ENCODE measurements at regions not wholly inside any gene's neighbourhood (a gene's known extent, or its start where the extent isn't known, plus 50 kb on each side); places are given as distances from the start of the nearest gene placed in this dataset.

DNA sequence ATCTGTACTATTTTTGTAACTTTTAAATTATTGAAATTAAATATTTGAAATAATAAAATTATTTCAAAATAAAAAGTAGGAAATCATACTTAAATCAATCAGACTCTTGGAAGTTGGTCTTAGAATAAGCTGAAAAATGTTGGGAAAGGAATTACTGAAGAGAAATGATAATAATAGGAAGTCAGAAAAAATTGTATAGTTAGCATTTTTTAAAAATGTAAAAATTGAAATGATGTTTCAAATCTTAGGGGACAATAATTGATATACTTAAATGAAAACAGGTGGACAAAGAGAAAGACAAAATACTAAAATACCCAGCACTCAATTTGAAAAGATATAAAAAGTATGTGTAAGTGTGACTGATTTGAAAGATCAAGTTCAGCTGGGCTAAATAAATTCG lies 186.1 kb downstream of the BMP2 start:
- Histone ChIP-seq H3K18ac (ENCODE audit: low read depth in 1 of 2, low read length in 2 of 2) (no peak overlapping the region), H3K9ac (ENCODE audit: low read length) (no peak overlapping the region), H3K27me3 (ENCODE audit: control insufficient read depth in 1 of 2, insufficient read depth in 1 of 2, low read length in 2 of 2) (no peaks in the 10 kb centered on the region), H3K4me2 (ENCODE audit: low read length, poor library complexity, severe bottlenecking) (no peak overlapping the region), H3K4me1 (ENCODE audit: control insufficient read depth, insufficient read depth, low read depth, low read length) (no peaks in the 10 kb centered on the region), H3K4ac (ENCODE audit: low read depth in 1 of 2, low read length in 2 of 2) (no peak overlapping the region), H4K91ac (ENCODE audit: low read length) (no peak overlapping the region), H3K36me3 (ENCODE audit: control insufficient read depth in 1 of 2, insufficient read depth in 2 of 2, low read depth in 1 of 2, low read length in 2 of 2) (no peaks in the 10 kb centered on the region), H2BK12ac (ENCODE audit: low read length in 2 of 2) (no peak overlapping the region), H2AFZ (ENCODE audit: low read depth, low read length) (no peak overlapping the region), H2AK5ac (ENCODE audit: low read length, severe bottlenecking) (no peak overlapping the region), H4K8ac (ENCODE audit: low read length) (no peak overlapping the region), H3K27ac (ENCODE audit: low read length, poor library complexity, severe bottlenecking) (no peak overlapping the region), H3K79me1 (replicated peaks; ENCODE audit: low read length, poor library complexity, severe bottlenecking) (no peaks in the 10 kb centered on the region), H3K14ac (ENCODE audit: low read length in 2 of 2) (no peak overlapping the region), H3K9me3 (ENCODE audit: control insufficient read depth, low read length) (peaks cover 5% of the 10 kb centered on the region), H3K23ac (ENCODE audit: low read length in 2 of 2) (no peak overlapping the region), H2BK120ac (ENCODE audit: low read depth, low read length) (no peak overlapping the region), H2BK15ac (ENCODE audit: low read depth, poor library complexity, severe bottlenecking) (no peak overlapping the region), H3K4me3 (ENCODE audit: insufficient read depth in 1 of 2, low read depth in 1 of 2, low read length in 2 of 2) (no peak overlapping the region), H2BK5ac (ENCODE audit: low read depth, low read length, poor library complexity, severe bottlenecking) (no peak overlapping the region)
- WGBS, result no CpG with 5 or more reads among the region's 1 CpG
- DNase-seq, result no peak

DNA sequence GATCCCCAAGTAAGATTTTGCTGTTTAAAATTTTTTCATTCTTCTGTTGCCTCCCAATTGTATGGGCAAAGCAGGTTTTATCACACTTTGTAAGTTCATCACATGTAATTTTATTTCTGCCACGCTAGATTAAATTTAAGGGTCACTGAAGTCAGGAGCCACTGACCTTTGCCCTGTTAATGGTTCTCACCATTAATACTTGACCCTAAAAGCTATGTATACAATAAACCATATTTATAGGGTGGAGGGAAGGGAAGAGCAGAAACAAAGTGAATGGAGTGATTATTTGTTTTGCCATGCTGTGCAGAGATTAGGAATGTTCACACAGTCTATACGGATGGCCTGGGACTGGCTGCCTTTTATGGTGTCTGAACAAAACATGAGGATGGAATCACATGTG lies 186.7 kb downstream of the BMP2 start:
- no peak for DNase-seq
- Histone ChIP-seq H3K18ac (ENCODE audit: low read depth in 1 of 2, low read length in 2 of 2) (no peak overlapping the region), H3K4me2 (ENCODE audit: low read length, poor library complexity, severe bottlenecking) (no peak overlapping the region), H2BK120ac (ENCODE audit: low read depth, low read length) (no peak overlapping the region), H2AFZ (ENCODE audit: low read depth, low read length) (no peak overlapping the region), H3K4ac (ENCODE audit: low read depth in 1 of 2, low read length in 2 of 2) (no peak overlapping the region), H3K79me1 (replicated peaks; ENCODE audit: low read length, poor library complexity, severe bottlenecking) (no peaks in the 10 kb centered on the region), H3K27ac (ENCODE audit: low read length, poor library complexity, severe bottlenecking) (no peak overlapping the region), H4K8ac (ENCODE audit: low read length) (no peak overlapping the region), H3K14ac (ENCODE audit: low read length in 2 of 2) (no peak overlapping the region), H4K91ac (ENCODE audit: low read length) (no peak overlapping the region), H3K27me3 (ENCODE audit: control insufficient read depth in 1 of 2, insufficient read depth in 1 of 2, low read length in 2 of 2) (no peaks in the 10 kb centered on the region), H3K4me1 (ENCODE audit: control insufficient read depth, insufficient read depth, low read depth, low read length) (no peaks in the 10 kb centered on the region), H2BK12ac (ENCODE audit: low read length in 2 of 2) (no peak overlapping the region), H3K4me3 (ENCODE audit: insufficient read depth in 1 of 2, low read depth in 1 of 2, low read length in 2 of 2) (no peak overlapping the region), H3K9me3 (ENCODE audit: control insufficient read depth, low read length) (peaks cover 5% of the 10 kb centered on the region), H3K36me3 (ENCODE audit: control insufficient read depth in 1 of 2, insufficient read depth in 2 of 2, low read depth in 1 of 2, low read length in 2 of 2) (no peaks in the 10 kb centered on the region), H2BK15ac (ENCODE audit: low read depth, poor library complexity, severe bottlenecking) (no peak overlapping the region), H2AK5ac (ENCODE audit: low read length, severe bottlenecking) (no peak overlapping the region), H2BK5ac (ENCODE audit: low read depth, low read length, poor library complexity, severe bottlenecking) (no peak overlapping the region), H3K9ac (ENCODE audit: low read length) (no peak overlapping the region), H3K23ac (ENCODE audit: low read length in 2 of 2) (no peak overlapping the region)
- 57% methylated on average over 2 of the region's 2 CpGs for WGBS

DNA sequence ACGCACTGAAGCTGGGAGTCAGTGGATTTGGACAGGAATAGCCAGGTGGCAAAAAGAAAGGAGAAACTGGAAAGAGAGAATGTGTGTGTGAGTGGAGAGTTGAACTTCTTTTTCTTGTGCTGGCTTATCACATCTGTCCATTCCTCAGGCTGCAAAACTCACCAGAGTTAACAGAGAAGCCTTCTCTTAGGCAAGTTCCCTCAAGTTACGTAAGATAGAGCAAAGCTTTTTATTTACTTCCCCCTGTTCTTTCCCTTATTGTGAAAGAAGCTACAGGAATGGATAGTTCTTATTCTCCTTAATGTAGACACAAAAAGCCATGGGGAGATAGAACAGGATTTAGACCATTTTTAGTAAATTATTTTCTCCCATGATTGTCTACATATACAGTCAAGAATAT lies 188.6 kb downstream of the BMP2 start:
- no peak overlapping the region for H2BK5ac ChIP-seq (ENCODE audit: low read depth, low read length, poor library complexity, severe bottlenecking)
- H3K4me3 ChIP-seq (ENCODE audit: insufficient read depth in 1 of 2, low read depth in 1 of 2, low read length in 2 of 2), result no peak overlapping the region
- no peak overlapping the region for H3K18ac ChIP-seq (ENCODE audit: low read depth in 1 of 2, low read length in 2 of 2)
- H2BK15ac ChIP-seq (ENCODE audit: low read depth, poor library complexity, severe bottlenecking), result no peak overlapping the region
- WGBS, result 73% methylated on average over 1 of the region's 2 CpGs
- no peaks in the 10 kb centered on the region for H3K27me3 ChIP-seq (ENCODE audit: control insufficient read depth in 1 of 2, insufficient read depth in 1 of 2, low read length in 2 of 2)
- no peak overlapping the region for H3K9ac ChIP-seq (ENCODE audit: low read length)
- DNase-seq, result no peak
- H3K4ac ChIP-seq (ENCODE audit: low read depth in 1 of 2, low read length in 2 of 2), result no peak overlapping the region
- no peaks in the 10 kb centered on the region for H3K4me1 ChIP-seq (ENCODE audit: control insufficient read depth, insufficient read depth, low read depth, low read length)
- H2AFZ ChIP-seq (ENCODE audit: low read depth, low read length), result no peak overlapping the region
- no peak overlapping the region for H4K8ac ChIP-seq (ENCODE audit: low read length)
- H3K23ac ChIP-seq (ENCODE audit: low read length in 2 of 2), result no peak overlapping the region
- H2AK5ac ChIP-seq (ENCODE audit: low read length, severe bottlenecking), result no peak overlapping the region
- no peaks in the 10 kb centered on the region for H3K36me3 ChIP-seq (ENCODE audit: control insufficient read depth in 1 of 2, insufficient read depth in 2 of 2, low read depth in 1 of 2, low read length in 2 of 2)
- H3K79me1 ChIP-seq (replicated peaks; ENCODE audit: low read length, poor library complexity, severe bottlenecking), result no peaks in the 10 kb centered on the region
- H2BK120ac ChIP-seq (ENCODE audit: low read depth, low read length), result no peak overlapping the region
- H2BK12ac ChIP-seq (ENCODE audit: low read length in 2 of 2), result no peak overlapping the region
- H3K14ac ChIP-seq (ENCODE audit: low read length in 2 of 2), result no peak overlapping the region
- H4K91ac ChIP-seq (ENCODE audit: low read length), result no peak overlapping the region
- H3K9me3 ChIP-seq (ENCODE audit: control insufficient read depth, low read length), result peaks cover 5% of the 10 kb centered on the region
- H3K4me2 ChIP-seq (ENCODE audit: low read length, poor library complexity, severe bottlenecking), result no peak overlapping the region
- no peak overlapping the region for H3K27ac ChIP-seq (ENCODE audit: low read length, poor library complexity, severe bottlenecking)

GRCh38 chr20:6956574-6956973 lies 189.1 kb downstream of the BMP2 start:
- H2BK15ac ChIP-seq (ENCODE audit: low read depth, poor library complexity, severe bottlenecking), result no peak overlapping the region

More at GRCh38 chr20:6956574-6956973, 189.1 kb downstream of the BMP2 start:
- Histone ChIP-seq H4K91ac (ENCODE audit: low read length) (no peak overlapping the region), H3K4ac (ENCODE audit: low read depth in 1 of 2, low read length in 2 of 2) (no peak overlapping the region), H2AFZ (ENCODE audit: low read depth, low read length) (no peak overlapping the region), H3K23ac (ENCODE audit: low read length in 2 of 2) (no peak overlapping the region), H3K9me3 (ENCODE audit: control insufficient read depth, low read length) (peaks cover 5% of the 10 kb centered on the region), H3K4me3 (ENCODE audit: insufficient read depth in 1 of 2, low read depth in 1 of 2, low read length in 2 of 2) (no peak overlapping the region), H3K4me2 (ENCODE audit: low read length, poor library complexity, severe bottlenecking) (no peak overlapping the region), H2BK12ac (ENCODE audit: low read length in 2 of 2) (no peak overlapping the region), H4K8ac (ENCODE audit: low read length) (no peak overlapping the region), H3K27ac (ENCODE audit: low read length, poor library complexity, severe bottlenecking) (no peak overlapping the region), H3K79me1 (replicated peaks; ENCODE audit: low read length, poor library complexity, severe bottlenecking) (no peaks in the 10 kb centered on the region), H2AK5ac (ENCODE audit: low read length, severe bottlenecking) (no peak overlapping the region), H3K18ac (ENCODE audit: low read depth in 1 of 2, low read length in 2 of 2) (no peak overlapping the region), H3K36me3 (ENCODE audit: control insufficient read depth in 1 of 2, insufficient read depth in 2 of 2, low read depth in 1 of 2, low read length in 2 of 2) (no peaks in the 10 kb centered on the region), H3K9ac (ENCODE audit: low read length) (no peak overlapping the region), H2BK120ac (ENCODE audit: low read depth, low read length) (no peak overlapping the region), H3K27me3 (ENCODE audit: control insufficient read depth in 1 of 2, insufficient read depth in 1 of 2, low read length in 2 of 2) (no peaks in the 10 kb centered on the region), H3K4me1 (ENCODE audit: control insufficient read depth, insufficient read depth, low read depth, low read length) (no peaks in the 10 kb centered on the region), H3K14ac (ENCODE audit: low read length in 2 of 2) (no peak overlapping the region), H2BK5ac (ENCODE audit: low read depth, low read length, poor library complexity, severe bottlenecking) (no peak overlapping the region)
- 72% methylated on average over 3 of the region's 5 CpGs for WGBS
- no peak for DNase-seq
